ENCODE measurements at regions not wholly inside any gene's neighbourhood (a gene's known extent, or its start where the extent isn't known, plus 50 kb on each side); places are given as distances from the start of the nearest gene placed in this dataset.
A peak's percentile ranks its signal among the peaks of the same experiment; 100 is the strongest.

DNA sequence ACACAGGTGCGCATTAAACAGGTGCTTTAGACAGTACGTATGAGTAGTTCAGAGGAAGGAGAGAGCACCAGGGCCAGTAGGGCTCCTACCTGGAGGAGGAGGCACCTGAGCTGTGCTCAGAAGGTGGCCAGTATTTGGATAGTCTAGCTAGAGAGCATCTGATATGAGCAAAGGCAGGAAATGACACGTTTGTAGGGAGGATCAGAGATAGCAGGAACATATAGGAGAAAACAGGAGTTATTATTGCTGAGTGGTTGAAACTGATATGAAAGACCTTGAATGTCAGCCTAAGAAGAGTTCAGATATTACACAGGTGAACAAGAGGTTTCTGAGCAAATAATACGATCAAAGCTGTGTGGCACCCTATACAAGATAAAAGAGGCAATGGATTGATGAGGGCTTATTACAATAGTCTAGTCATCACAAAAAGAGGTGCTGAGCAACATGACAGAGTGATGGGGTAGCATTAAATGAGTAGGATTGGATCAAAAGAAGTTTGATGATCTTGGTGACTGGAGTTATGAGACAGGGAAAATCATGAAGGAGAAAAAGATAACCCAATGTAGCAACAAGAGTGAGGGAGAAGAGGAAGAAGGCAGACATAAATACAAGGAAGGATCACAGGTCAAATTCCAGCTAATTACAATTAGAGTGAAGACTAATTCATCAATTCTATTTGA lies 69.8 kb upstream of the HIVEP1 start (continued):
- peak; percentile 52 for TF ChIP-seq TEAD4 (IDR thresholded peaks at IDR 0.05; ENCODE audit: low read length)
- TF ChIP-seq TEAD4 (CRISPR knock-in tag; IDR thresholded peaks at IDR 0.05; ENCODE audit: borderline replicate concordance): no peak
- no peak for TF ChIP-seq ETS2 (tag; IDR thresholded peaks at IDR 0.05; ENCODE audit: borderline replicate concordance, poor library complexity, severe bottlenecking)
- no peak for TF ChIP-seq ZNF592 (IDR thresholded peaks at IDR 0.05)
- peak; percentile 97 for TF ChIP-seq ZNF316 (IDR thresholded peaks at IDR 0.05)
- TF ChIP-seq CREB1 (IDR thresholded peaks at IDR 0.05): peak; percentile 41
- TF ChIP-seq CREB1 (CRISPR knock-in tag; IDR thresholded peaks at IDR 0.05): no peak
- TF ChIP-seq, protein P1, sequence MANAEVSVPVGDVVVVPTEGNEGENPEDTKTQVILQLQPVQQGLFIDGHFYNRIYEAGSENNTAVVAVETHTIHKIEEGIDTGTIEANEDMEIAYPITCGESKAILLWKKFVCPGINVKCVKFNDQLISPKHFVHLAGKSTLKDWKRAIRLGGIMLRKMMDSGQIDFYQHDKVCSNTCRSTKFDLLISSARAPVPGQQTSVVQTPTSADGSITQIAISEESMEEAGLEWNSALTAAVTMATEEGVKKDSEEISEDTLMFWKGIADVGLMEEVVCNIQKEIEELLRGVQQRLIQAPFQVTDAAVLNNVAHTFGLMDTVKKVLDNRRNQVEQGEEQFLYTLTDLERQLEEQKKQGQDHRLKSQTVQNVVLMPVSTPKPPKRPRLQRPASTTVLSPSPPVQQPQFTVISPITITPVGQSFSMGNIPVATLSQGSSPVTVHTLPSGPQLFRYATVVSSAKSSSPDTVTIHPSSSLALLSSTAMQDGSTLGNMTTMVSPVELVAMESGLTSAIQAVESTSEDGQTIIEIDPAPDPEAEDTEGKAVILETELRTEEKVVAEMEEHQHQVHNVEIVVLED (CRISPR knock-in tag; IDR thresholded peaks at IDR 0.05): no peak
- TF ChIP-seq, protein P2, sequence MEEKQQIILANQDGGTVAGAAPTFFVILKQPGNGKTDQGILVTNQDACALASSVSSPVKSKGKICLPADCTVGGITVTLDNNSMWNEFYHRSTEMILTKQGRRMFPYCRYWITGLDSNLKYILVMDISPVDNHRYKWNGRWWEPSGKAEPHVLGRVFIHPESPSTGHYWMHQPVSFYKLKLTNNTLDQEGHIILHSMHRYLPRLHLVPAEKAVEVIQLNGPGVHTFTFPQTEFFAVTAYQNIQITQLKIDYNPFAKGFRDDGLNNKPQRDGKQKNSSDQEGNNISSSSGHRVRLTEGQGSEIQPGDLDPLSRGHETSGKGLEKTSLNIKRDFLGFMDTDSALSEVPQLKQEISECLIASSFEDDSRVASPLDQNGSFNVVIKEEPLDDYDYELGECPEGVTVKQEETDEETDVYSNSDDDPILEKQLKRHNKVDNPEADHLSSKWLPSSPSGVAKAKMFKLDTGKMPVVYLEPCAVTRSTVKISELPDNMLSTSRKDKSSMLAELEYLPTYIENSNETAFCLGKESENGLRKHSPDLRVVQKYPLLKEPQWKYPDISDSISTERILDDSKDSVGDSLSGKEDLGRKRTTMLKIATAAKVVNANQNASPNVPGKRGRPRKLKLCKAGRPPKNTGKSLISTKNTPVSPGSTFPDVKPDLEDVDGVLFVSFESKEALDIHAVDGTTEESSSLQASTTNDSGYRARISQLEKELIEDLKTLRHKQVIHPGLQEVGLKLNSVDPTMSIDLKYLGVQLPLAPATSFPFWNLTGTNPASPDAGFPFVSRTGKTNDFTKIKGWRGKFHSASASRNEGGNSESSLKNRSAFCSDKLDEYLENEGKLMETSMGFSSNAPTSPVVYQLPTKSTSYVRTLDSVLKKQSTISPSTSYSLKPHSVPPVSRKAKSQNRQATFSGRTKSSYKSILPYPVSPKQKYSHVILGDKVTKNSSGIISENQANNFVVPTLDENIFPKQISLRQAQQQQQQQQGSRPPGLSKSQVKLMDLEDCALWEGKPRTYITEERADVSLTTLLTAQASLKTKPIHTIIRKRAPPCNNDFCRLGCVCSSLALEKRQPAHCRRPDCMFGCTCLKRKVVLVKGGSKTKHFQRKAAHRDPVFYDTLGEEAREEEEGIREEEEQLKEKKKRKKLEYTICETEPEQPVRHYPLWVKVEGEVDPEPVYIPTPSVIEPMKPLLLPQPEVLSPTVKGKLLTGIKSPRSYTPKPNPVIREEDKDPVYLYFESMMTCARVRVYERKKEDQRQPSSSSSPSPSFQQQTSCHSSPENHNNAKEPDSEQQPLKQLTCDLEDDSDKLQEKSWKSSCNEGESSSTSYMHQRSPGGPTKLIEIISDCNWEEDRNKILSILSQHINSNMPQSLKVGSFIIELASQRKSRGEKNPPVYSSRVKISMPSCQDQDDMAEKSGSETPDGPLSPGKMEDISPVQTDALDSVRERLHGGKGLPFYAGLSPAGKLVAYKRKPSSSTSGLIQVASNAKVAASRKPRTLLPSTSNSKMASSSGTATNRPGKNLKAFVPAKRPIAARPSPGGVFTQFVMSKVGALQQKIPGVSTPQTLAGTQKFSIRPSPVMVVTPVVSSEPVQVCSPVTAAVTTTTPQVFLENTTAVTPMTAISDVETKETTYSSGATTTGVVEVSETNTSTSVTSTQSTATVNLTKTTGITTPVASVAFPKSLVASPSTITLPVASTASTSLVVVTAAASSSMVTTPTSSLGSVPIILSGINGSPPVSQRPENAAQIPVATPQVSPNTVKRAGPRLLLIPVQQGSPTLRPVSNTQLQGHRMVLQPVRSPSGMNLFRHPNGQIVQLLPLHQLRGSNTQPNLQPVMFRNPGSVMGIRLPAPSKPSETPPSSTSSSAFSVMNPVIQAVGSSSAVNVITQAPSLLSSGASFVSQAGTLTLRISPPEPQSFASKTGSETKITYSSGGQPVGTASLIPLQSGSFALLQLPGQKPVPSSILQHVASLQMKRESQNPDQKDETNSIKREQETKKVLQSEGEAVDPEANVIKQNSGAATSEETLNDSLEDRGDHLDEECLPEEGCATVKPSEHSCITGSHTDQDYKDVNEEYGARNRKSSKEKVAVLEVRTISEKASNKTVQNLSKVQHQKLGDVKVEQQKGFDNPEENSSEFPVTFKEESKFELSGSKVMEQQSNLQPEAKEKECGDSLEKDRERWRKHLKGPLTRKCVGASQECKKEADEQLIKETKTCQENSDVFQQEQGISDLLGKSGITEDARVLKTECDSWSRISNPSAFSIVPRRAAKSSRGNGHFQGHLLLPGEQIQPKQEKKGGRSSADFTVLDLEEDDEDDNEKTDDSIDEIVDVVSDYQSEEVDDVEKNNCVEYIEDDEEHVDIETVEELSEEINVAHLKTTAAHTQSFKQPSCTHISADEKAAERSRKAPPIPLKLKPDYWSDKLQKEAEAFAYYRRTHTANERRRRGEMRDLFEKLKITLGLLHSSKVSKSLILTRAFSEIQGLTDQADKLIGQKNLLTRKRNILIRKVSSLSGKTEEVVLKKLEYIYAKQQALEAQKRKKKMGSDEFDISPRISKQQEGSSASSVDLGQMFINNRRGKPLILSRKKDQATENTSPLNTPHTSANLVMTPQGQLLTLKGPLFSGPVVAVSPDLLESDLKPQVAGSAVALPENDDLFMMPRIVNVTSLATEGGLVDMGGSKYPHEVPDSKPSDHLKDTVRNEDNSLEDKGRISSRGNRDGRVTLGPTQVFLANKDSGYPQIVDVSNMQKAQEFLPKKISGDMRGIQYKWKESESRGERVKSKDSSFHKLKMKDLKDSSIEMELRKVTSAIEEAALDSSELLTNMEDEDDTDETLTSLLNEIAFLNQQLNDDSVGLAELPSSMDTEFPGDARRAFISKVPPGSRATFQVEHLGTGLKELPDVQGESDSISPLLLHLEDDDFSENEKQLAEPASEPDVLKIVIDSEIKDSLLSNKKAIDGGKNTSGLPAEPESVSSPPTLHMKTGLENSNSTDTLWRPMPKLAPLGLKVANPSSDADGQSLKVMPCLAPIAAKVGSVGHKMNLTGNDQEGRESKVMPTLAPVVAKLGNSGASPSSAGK (IDR thresholded peaks at IDR 0.05): no peak
- TF ChIP-seq SMARCE1 (IDR thresholded peaks at IDR 0.05): peak; percentile 45; the same call in 1 of the 2 replicates
- TF ChIP-seq ZNF165 (CRISPR knock-in tag; IDR thresholded peaks at IDR 0.05; ENCODE audit: borderline replicate concordance): no peak

Measured in K562 (cell line).